GM18909 (cell line): ENCODE measurements at regions not wholly inside any gene's neighbourhood (a gene's known extent, or its start where the extent isn't known, plus 50 kb on each side); places are given as distances from the start of the nearest gene placed in this dataset.
"Not testable (repeated sequence)": the region's sequence is repeated elsewhere in the genome, so short reads cannot be mapped to it uniquely, and the experiment has no call there.

Experiments used
- ATAC-seq: cut with Tn5 transposase; IDR thresholded peaks from one replicate; pipeline ENCODE4 v1.9.1; 2021; ENCODE audit warnings: mild to moderate bottlenecking; ENCODE audit not compliant: unreplicated experiment, poor library complexity

- ATAC-seq: no peak
These were observed 356.0 kb upstream of the KYNU start for GRCh38 chr2:142521492-142521891.

- no peak for ATAC-seq
These were observed 362.0 kb upstream of the KYNU start for GRCh38 chr2:142515493-142515892.

GRCh38 chr2:142509401-142509800 is 368.1 kb upstream of the KYNU start:
- no peak for ATAC-seq

GRCh38 chr2:142504754-142505153 is 372.7 kb upstream of the KYNU start:
- ATAC-seq: no peak

- no peak for ATAC-seq
These were observed 371.6 kb upstream of the LRP1B start for GRCh38 chr2:142502402-142502801.

- ATAC-seq: no peak
These were observed 364.3 kb upstream of the LRP1B start for GRCh38 chr2:142495141-142495540.

GRCh38 chr2:142489631-142490030 is 358.8 kb upstream of the LRP1B start:
- not testable (repeated sequence) for ATAC-seq

GRCh38 chr2:142484111-142484510 is 353.3 kb upstream of the LRP1B start:
- ATAC-seq: no peak

GRCh38 chr2:142483653-142484052 is 352.8 kb upstream of the LRP1B start:
- ATAC-seq: no peak

GRCh38 chr2:142478206-142478605 is 347.4 kb upstream of the LRP1B start:
- ATAC-seq: no peak

- ATAC-seq: no peak
These were observed 341.6 kb upstream of the LRP1B start for GRCh38 chr2:142472382-142472781.

GRCh38 chr2:142467321-142467720 is 336.5 kb upstream of the LRP1B start:
- no peak for ATAC-seq

- no peak for ATAC-seq
These were observed 332.2 kb upstream of the LRP1B start for GRCh38 chr2:142463047-142463446.

GRCh38 chr2:142462306-142462705 is 331.5 kb upstream of the LRP1B start:
- no peak for ATAC-seq

- no peak for ATAC-seq
These were observed 314.8 kb upstream of the LRP1B start for GRCh38 chr2:142445551-142446072.

GRCh38 chr2:142445023-142445422 is 314.2 kb upstream of the LRP1B start:
- ATAC-seq: no peak

- no peak for ATAC-seq
These were observed 305.0 kb upstream of the LRP1B start for GRCh38 chr2:142435847-142436246.

GRCh38 chr2:142426064-142426463 is 295.2 kb upstream of the LRP1B start:
- ATAC-seq: no peak

GRCh38 chr2:142425551-142425950 is 294.7 kb upstream of the LRP1B start:
- ATAC-seq: no peak

- no peak for ATAC-seq
These were observed 292.8 kb upstream of the LRP1B start for GRCh38 chr2:142423603-142424002.

GRCh38 chr2:142422769-142423168 is 292.0 kb upstream of the LRP1B start:
- ATAC-seq: no peak

GRCh38 chr2:142422041-142422440 is 291.2 kb upstream of the LRP1B start:
- no peak for ATAC-seq

GRCh38 chr2:142418699-142419098 is 287.9 kb upstream of the LRP1B start:
- ATAC-seq: not testable (repeated sequence)
